ENCODE measurements at regions not wholly inside any gene's neighbourhood (a gene's known extent, or its start where the extent isn't known, plus 50 kb on each side); places are given as distances from the start of the nearest gene placed in this dataset.
"Not testable (repeated sequence)": the region's sequence is repeated elsewhere in the genome, so short reads cannot be mapped to it uniquely, and the experiment has no call there.

DNA sequence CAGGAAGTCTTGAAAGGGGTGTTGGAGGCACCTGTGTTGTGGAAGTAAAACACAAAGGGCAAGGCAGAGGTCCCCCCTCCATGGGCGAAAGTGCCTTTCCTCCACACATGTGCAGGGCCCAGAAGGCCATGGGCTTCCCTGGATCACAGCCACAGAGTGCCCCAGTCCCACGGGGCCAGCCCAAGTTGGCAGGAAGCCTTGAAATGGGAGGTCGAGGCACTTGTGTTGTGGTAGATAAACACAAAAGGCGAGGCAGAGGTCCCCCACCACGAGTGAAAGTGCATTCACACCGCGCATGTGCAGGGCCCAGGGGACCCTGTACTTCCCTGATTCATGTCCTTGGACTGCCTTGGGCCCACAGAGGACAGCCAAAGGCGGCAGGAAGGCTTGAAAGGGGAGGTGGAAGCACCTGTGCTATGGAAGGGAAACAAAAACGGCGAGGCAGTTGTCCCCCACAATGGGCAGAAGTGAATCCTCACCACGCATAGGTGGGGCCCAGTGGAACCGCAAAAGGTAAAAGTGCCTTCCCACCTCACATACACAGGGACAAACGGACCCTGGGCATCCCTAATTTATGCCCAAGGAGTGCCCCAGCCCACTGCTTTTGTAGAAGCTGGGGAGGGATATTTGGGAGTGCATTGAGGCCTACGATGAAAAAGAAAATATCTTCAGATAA, 585.4 kb downstream of the ALG10 start:
- H3K9me3 ChIP-seq, result peaks cover 0 to 85% of the 10 kb centered on the region in 2 donors
- H3K36me3 ChIP-seq, result no peaks in the 10 kb centered on the region
- no peaks in the 10 kb centered on the region for H3K4me1 ChIP-seq
- TF ChIP-seq, protein P1, sequence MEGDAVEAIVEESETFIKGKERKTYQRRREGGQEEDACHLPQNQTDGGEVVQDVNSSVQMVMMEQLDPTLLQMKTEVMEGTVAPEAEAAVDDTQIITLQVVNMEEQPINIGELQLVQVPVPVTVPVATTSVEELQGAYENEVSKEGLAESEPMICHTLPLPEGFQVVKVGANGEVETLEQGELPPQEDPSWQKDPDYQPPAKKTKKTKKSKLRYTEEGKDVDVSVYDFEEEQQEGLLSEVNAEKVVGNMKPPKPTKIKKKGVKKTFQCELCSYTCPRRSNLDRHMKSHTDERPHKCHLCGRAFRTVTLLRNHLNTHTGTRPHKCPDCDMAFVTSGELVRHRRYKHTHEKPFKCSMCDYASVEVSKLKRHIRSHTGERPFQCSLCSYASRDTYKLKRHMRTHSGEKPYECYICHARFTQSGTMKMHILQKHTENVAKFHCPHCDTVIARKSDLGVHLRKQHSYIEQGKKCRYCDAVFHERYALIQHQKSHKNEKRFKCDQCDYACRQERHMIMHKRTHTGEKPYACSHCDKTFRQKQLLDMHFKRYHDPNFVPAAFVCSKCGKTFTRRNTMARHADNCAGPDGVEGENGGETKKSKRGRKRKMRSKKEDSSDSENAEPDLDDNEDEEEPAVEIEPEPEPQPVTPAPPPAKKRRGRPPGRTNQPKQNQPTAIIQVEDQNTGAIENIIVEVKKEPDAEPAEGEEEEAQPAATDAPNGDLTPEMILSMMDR (IDR thresholded peaks at IDR 0.05), result no peak
- no peak overlapping the region for H3K27ac ChIP-seq
- no peaks in the 10 kb centered on the region for H3K27me3 ChIP-seq
- intact Hi-C loops (cut with DNase I), result no loop called here
- ATAC-seq (no peak), DNase-seq (peak in 1 of 4 donors; percentile 37)
- H3K4me3 ChIP-seq, result no peak overlapping the region

DNA sequence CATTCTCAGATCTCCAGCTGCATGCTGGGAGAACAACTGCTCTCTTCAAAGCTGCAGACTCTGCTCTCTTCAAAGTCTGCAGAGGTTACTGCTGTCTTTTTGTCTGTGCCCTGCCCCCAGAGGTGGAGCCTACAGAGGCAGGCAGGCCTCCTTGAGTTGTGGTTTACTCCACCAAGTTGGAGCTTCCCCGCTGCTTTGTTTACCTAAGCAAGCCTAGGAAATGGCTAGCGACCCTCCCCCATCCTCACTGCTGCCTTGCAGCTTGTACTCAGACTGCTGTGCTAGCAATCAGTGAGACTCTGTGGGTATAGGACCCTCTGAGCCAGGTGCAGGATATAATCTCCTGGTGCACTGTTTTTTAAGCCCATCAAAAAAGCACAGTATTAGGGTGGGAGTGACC, 591.7 kb downstream of the ALG10 start:
- H3K27ac ChIP-seq; H3K27me3 ChIP-seq; intact Hi-C loops (cut with DNase I); ATAC-seq; H3K36me3 ChIP-seq; H3K4me1 ChIP-seq; H3K4me3 ChIP-seq: not testable (repeated sequence)
- peak in 1 of 4 donors; percentile 7 for DNase-seq
- peaks cover 0 to 83% of the 10 kb centered on the region in 2 donors for H3K9me3 ChIP-seq

DNA sequence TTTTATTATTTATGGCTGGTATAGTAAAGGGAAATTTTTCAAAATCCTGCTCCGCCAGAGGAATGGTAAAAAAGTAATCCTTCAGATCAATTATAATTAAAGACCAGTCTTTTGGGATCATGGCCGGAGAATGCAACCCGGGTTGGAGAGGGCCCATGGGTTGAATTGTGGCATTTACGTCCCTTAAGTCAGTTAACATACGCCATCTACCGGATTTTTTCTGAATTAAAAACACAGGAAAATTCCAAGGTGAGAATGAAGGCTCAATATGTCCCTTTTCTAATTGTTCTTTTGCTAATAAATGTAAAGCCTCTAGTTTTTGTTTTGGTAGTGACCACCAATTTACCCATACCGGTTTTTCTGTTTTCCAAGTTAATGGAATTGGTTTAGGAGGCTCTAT, 602.8 kb downstream of the ALG10 start:
- DNase-seq, result no peak
- no peaks in the 10 kb centered on the region for H3K4me1 ChIP-seq
- no peaks in the 10 kb centered on the region for H3K27me3 ChIP-seq
- H3K36me3 ChIP-seq, result no peaks in the 10 kb centered on the region
- peaks cover 0 to 14% of the 10 kb centered on the region in 2 donors for H3K9me3 ChIP-seq
- ATAC-seq, result no peak
- TF ChIP-seq, protein P1 (IDR thresholded peaks at IDR 0.05), result no peak
- H3K27ac ChIP-seq, result no peak overlapping the region
- intact Hi-C loops (cut with DNase I), result no loop called here
- H3K4me3 ChIP-seq, result no peak overlapping the region

DNA sequence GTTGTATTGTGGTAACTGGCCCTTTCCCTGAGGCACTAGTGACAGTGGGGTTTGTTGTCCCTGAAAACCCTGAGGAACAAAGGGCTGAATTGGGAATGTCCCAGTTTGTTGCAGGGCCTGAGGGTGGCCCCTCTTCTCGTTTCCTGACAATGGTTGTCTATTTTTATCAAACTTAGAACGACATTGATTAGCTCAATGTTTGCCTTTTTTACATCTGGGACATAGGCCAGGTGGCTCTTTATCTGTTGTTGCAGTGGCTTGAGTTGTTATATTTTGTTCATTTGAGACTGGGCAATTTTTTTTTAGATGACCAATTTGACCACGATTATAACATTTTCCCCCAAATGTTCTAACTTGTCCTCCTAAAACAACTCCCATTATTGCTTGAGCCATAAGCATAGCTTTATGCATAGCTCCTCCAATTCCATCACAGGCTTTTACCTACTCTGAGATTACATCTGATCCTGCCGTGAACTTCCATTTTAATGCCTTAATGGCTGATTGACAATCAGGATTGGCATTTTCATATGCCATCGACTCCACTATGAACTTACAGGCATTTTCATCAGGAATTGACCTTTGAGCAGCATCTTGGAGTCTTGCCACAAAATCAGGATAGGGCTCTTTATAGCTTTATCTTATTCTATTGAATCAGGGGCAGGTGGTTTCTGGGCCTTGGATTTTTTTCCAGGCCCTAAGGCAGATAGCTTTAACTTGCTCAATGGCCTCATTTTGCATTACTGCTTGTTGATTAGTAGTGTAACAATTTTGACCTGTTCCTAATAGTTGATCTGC, 604.3 kb downstream of the ALG10 start:
- Histone ChIP-seq H3K4me3 (no peak overlapping the region), H3K4me1 (no peaks in the 10 kb centered on the region), H3K9me3 (peaks cover 0 to 13% of the 10 kb centered on the region in 2 donors), H3K27me3 (no peaks in the 10 kb centered on the region), H3K36me3 (no peaks in the 10 kb centered on the region), H3K27ac (no peak overlapping the region)
- DNase-seq (no peak), ATAC-seq (no peak)
- intact Hi-C loops (cut with DNase I), result no loop called here
- TF ChIP-seq, protein P1 (IDR thresholded peaks at IDR 0.05), result no peak
